PFSK-1 (cell line): ENCODE measurements at regions not wholly inside any gene's neighbourhood (a gene's known extent, or its start where the extent isn't known, plus 50 kb on each side); places are given as distances from the start of the nearest gene placed in this dataset.

Source experiments
- SIN3A ChIP-seq: IDR thresholded peaks from 2 replicates; pipeline ENCODE4 v1.6.1; 2012; ENCODE audit warnings: mild to moderate bottlenecking, low read length, moderate library complexity, borderline replicate concordance; ENCODE audit not compliant: insufficient read depth
- TAF1 ChIP-seq: IDR thresholded peaks from 2 replicates; pipeline ENCODE4 v1.6.1; 2012; ENCODE audit warnings: low read length, control low read depth, borderline replicate concordance; ENCODE audit not compliant: insufficient read depth

DNA sequence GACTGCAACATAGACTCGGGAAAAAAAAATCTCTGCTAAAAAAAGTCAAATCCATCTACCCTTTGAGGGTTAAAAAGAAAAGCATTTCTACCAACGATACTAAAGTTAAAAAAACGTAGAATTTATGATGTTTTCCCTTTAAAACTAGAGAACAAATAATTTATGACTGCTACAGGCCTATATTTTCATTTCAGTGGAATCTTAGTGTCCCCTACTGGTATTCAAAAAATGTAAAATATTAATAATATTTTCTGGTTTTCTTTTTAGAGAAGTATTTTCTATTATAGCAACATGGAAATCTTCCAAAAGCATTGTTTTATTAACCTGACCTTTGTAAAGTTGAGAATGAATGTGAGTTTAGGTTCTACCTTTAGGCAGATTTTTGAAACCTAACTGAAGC is 1582.2 kb downstream of the MRPL39 start:
- TF ChIP-seq TAF1 (no peak), SIN3A (no peak)
